HG02623 (cell line): ENCODE measurements at regions not wholly inside any gene's neighbourhood (a gene's known extent, or its start where the extent isn't known, plus 50 kb on each side); places are given as distances from the start of the nearest gene placed in this dataset.

Experiments used
- ATAC-seq: cut with Tn5 transposase; IDR thresholded peaks from one replicate; pipeline ENCODE4 v1.9.1; 2021; ENCODE audit warnings: moderate library complexity; ENCODE audit not compliant: unreplicated experiment

DNA sequence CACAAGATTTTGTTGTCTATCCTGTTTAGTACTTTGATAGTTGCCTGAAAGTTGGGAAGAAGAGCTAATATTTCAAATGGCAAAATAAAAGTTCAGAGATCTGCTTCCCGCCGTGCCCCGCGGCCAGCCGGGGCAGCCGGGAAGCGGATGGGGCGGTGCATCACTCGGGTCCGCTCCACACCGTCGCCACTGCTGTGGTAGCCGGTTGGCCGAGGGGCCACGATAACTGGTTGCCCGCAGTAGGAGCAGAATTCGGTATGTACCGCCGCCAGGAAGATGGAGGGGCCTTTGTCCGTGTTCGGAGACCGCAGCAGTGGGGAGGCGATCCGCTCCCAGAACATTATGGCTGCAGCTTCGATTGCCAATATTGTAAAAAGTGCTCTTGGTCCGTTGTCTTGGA lies 427.2 kb upstream of the PDE3A start:
- no peak for ATAC-seq

DNA sequence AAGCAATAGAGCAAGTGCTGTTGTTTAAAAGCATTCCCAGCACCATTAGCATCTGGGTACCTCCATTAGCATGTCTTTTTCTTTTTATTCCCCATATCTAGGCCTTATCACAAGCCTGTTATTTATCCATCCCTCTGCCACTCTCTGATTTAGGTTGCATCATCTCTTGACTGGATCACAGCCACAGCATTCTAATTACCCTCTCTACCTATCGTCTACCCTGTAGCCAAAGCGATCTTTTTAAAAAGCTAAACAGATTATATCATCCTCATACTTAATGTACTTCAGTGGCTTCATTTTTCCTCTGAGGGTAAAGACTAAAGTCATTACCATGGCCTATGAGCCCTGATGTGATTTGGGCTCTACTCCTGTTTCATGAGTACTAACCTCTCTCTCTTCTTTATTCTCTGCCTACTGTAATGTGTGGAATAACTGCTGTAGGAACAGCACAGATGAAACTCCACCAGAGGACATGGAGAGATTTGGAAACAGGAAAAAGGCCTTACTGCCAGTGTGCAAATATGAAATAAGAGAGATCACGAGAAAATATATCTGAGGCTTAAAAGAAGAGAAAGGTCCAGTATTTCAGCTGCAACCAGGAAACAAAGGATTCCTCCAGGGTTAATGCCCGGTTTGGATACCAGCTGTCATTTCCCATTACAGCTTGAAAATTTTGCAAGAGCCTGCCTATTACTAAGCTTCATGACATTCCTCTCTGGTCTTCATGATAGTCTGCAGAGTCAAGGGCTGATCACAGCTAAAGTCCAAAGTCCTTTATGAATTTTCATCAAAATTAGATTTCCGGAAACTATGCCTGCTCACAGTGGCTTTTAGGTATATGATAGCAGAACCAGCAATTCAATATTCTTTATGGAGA lies 422.5 kb upstream of the PDE3A start:
- ATAC-seq = no peak

DNA sequence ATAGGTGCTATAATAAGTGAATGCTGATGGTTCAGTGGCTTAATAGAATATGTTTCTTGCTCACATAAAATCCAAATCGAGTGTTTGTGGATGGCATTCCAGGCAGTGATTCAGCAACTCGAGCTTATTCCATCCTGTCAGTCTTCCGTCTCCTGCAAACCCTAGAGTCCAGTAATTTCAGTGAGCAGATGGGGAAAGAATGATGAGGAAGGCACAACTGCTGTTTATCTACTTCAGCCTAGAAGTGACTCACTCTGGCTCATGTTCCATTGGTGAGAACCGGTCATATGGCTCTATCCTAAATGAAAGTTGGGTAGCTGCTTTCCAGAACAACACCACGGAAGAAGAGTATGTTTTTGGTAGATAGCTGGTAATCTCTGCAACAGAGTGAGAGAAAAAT lies 421.8 kb upstream of the PDE3A start:
- ATAC-seq = no peak

DNA sequence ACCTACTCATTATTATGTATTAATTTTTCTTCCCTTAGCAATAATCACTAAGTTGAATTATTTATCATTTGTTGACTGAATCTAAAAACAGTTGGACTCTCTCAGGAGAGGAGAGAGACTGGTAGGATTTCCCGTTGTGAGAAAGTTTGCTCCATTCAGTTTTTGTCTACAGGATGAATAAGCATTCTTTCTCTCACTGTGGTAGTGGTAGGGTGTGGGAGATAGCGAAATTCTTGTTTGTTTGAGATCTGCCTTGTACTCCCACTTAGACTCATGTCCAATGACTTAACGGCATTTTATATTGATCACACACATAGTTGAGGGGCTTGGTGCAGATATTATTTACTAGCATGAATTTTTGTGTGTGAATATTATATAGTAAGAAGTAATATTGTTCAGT lies 421.0 kb upstream of the PDE3A start:
- no peak for ATAC-seq

DNA sequence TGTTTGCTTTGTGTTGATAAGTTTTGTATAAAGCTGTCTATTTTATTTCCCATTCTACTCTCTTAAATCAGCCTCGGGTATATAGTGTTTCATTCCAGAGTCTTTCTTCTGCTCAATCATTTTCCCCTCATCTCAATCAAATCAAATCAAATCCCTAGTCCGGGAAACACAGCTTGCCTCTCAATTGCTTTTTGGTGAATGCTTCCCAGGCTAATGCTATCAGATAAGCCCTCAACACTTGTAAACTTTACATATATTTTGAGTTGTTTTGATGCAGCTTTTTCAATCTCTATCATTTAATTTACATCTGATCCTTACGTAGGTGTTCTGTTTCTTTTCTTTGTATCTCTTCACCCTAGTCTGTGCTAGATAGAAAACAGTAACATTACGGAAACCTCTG lies 416.7 kb upstream of the PDE3A start:
- ATAC-seq = no peak

DNA sequence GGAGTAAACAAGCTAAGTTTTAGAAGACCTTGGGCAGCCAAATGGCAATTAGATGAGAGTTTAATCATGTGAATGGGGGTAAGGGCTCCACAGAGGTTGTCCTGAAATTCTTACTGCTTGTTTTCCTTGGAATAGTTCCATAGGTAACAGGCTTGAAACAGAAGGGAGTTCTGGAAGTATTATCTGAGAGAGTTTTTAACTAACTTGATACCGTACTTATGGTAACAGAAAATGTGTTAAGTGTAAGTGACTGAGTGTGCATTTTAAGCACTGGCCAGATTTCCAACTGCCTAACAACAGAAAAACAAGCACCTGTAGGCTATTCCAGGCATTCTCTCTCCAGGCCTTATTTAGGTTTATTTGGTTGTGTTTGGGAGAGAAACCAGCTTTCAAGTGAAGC lies 414.6 kb upstream of the PDE3A start:
- no peak for ATAC-seq

DNA sequence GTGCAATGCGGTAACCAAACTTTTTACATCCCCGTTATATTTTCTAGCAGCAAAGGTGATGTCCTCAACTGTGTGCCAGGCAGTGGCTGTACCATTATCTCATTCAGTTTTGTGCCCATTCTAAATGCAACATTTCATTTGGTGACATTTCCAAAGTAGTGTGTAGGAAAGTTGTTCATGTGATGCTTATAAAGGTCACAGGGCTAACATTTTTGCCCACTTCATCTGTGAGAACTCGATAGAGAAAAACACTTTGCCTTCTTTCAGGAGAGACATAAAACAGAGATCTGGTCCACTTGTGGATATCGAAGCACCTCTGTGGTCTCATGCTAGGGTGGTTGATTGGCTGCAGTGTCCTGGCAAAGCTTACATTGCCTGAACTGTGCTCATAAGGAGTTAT lies 414.2 kb upstream of the PDE3A start:
- ATAC-seq = no peak

DNA sequence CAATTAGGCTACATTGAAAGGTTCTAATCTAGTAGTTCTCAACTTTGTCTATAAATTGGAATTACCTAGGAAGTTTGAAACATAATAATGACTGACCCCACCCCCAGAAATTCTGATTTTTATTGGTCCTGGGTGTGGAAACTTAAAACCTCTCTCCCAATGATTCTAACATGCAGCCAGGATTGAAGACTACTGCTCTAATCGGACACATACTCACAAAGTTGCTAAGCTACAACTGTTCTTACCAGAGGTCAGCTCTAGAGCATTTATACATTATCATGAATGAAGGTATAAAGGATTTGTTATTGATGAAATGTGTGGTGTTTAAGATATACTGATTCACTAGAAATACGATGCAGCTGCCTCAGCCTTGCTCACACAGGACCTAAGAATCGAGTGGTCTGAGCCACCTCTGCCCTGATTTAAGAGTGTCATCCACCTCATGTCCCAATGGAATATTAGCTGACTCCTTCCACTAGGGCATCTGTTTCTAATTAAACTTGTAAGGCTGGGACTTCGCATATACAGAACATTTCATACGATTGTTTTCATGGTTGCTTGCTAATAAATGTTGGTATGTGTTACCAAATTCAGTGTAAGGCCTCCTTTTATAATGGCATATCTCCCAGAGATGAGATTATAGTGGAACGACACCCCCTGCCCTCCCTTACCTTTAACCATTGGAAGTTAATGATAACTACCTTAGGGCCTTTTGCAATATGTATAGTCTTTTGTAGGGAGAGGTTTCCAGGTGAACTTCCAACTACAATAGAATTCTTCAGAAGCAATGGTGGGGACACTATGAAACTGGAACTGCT lies 410.8 kb upstream of the PDE3A start:
- ATAC-seq = no peak

DNA sequence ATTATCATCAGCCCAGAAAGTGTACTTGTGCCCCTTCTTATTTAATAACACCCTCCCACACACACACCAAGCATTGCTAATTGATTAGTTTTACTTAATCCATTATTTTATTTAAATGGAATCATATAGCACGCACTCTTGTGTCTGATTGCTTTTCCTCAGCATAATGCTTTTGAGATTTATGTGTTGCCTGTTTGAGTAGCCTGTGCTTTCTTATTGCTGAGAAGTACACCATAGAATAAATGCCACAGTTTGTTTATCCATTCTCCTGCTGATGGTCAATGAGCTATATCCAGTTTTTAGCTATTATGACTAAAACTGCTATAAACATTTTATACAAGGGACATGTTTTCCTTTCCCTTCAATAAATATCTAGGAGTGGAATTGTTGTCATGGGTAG lies 409.9 kb upstream of the PDE3A start:
- ATAC-seq = no peak

DNA sequence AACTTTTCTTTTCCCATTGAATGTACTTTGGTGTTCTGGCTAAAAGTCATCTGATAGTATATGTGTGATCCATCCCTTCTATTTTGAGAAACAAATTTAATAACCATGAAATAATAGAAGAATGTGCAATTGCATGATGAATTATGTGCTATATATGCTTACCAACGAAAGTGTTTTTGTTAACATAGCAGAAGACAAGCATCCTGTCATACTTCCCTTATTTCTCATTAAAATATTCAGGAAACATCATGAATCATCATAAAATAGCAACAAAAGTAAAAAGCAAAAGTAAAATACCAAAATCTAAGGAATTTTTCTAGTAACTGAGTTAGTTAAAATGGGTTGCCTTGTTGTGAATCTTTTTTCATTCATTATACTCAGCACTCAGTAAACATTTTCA lies 409.0 kb upstream of the PDE3A start:
- ATAC-seq = no peak

DNA sequence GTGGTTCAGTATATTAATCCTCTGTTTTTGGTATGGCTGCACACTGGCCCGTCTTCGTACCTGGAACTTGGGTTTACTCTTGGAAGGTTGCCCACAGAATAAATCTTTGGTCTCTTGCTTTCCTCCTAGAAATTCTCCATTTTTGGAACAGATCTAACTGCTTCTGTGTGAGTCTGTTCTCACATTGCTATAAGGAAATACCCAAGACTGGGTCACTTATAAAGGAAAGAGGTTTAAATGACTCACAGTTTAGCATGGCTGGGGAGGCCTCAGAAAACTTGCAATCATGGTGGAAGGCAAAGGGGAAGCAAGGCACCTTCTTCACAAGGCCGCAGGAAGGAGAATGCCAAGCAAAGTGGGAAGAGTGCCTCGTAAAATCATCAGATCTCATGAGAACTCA lies 407.8 kb upstream of the PDE3A start:
- no peak for ATAC-seq

DNA sequence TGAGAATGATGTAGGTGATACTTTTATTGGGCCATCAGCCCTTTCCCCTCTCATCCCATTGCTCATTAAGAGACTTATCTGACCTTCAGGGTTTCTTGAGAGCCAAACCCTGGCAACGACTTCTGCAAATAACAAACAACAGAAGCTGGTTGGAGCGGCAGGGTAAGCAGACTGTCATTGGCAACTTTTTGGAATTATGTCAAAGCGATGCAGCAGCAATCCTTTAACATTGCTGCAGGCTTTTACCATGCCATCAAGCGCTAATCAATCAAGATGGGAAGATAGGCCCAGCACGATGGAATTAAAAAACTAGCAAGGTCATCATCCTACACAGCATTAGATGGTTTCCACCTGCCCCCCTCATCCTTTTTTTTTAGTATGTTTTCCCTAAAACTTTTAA lies 406.1 kb upstream of the PDE3A start:
- no peak for ATAC-seq

DNA sequence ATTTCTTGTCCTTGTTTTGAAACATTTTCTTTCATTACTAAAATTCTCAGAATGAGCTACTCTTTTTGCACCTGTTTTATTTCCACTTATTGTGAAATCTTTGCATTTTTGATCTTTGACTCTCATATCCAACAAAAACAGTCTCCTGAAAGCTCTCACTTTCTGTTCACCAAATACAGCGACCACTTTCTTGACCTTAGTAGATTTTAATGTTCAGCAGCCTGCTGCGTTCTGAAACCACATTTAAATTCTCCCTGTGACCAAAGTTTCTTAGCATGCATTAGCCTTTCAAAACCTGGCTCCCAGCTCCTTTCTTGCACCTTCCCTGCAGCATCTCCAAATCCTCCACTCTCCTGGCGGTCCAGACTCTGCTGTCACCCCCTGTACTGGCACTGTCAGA lies 404.4 kb upstream of the PDE3A start:
- ATAC-seq = no peak

DNA sequence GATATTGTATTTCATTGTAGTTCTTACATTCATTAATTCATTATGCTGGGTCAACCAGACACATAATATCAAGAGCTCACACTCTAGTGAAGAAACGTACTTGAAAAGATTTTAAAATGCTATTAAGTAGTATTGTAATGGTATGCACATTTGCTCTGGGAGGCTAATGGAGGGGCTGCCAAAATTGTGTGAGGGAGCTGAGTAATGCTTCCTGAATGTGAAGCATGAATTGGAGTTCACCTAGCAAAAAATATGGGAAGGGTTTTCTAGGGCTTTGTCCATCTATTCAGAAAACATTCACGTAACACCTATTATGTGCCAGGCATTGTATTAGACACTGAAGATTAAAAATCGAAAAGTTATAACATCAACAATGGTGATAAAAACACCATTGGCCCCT lies 403.8 kb upstream of the PDE3A start:
- ATAC-seq = no peak

DNA sequence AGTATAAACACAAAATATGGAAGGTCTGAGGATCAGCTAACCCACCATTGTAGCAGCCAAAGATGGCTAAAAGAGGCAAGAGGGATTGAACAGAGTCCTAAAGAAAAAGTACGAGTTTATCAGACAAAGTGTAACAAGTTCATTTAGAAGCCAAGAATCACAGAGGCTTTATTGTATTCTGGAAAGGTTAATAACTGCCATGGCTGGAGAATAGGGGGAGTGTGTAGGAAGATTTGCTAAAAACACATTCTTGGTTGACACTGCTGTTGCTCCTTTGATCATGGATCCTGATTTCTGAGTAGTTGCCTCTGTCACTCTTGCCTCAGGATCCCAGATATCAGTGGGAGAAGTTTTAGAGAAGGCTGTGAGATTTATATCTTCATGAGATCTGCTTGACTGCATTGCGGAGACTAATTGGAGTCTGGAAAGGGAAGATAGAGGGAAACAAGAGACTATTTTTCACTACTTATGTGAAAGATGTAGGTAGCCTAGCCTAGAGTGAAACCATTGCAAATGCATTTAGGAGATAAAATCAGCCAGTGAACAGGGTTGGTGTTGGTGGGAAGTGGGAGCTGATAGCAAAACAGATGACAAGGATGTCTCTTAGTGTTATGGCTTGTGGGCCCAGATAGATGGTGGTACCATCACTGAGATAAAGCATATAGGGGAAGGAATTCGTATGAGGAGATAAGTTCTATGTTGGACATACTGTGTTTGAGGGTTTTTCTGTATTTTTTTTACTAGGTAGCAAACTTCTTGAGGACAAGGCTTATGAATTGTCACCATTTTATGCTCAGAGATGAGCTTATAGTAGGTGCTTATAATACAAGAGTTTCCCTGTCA lies 402.9 kb upstream of the PDE3A start:
- ATAC-seq = no peak

DNA sequence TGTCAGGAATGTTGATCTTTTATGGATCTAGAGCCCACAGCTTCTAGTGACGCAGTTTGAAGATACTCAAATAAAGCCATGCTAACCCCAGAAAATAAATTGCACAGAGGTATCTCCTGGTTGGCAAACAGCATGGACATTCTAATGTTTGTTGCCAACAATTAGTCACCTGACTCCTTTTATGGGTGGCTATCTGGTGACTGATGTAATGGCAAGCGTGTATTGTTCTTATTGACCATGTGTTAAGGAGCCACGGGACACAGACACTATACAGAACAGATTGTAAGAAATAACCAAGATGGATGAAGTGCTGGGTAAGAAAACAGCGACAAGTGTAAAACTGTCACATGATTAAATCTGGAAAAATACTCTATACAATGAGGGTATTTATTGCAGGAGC lies 401.3 kb upstream of the PDE3A start:
- ATAC-seq = no peak

DNA sequence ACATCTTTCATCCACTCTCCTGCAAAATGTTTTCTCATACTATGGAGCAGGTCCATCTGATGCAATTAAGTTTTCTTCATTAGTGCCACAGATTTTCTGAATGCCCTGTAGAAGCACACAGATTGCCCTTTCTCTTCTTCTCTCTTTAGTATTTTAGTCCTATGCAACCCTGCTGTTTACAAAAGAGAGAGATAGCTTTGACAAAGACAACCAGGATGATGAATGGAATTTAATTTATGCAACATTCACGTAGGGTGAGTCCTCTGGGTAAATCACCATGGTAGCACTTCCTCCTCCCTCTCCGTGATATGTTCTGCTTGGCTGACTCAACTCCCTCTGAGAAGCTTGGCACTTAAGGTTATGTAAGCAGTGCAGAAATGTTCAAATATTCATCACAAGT lies 400.9 kb upstream of the PDE3A start:
- ATAC-seq = no peak

DNA sequence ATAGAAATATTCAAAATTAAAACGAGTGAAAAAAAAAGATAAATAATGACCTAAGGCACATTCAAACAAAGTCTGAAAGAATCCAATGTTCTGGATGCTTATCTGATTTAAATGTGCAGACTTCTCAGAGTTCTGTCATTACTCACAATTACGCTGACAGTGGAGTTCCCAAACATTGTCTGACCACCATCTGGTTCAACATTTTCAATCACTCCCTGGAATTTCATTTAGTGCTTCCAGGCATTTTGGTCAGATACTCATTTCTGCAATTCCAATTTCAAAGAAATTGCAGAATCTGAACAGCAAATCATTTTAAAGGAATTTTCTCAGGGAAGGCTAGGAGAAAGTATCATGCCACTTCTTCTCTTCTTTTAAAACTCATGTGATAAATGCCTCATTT lies 398.2 kb upstream of the PDE3A start:
- ATAC-seq = no peak

DNA sequence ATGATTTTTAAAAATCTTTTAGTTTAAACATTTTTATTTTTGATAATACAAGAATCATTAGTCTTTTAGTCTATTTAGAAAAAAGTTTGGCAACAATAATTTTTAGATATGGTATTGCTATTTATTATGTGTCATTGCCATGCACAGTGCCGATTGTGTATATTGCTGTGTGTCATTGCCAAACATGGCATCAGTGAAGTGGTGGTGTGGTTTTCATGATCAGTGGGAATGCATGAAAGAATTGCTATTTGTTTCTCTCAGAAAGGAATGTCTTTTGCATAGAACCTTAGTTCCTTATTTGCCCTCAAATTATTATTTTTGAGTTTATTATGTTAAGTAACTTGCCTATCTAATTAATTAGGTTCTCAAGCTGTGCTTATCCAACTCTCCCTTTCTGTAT lies 397.5 kb upstream of the PDE3A start:
- ATAC-seq = no peak

DNA sequence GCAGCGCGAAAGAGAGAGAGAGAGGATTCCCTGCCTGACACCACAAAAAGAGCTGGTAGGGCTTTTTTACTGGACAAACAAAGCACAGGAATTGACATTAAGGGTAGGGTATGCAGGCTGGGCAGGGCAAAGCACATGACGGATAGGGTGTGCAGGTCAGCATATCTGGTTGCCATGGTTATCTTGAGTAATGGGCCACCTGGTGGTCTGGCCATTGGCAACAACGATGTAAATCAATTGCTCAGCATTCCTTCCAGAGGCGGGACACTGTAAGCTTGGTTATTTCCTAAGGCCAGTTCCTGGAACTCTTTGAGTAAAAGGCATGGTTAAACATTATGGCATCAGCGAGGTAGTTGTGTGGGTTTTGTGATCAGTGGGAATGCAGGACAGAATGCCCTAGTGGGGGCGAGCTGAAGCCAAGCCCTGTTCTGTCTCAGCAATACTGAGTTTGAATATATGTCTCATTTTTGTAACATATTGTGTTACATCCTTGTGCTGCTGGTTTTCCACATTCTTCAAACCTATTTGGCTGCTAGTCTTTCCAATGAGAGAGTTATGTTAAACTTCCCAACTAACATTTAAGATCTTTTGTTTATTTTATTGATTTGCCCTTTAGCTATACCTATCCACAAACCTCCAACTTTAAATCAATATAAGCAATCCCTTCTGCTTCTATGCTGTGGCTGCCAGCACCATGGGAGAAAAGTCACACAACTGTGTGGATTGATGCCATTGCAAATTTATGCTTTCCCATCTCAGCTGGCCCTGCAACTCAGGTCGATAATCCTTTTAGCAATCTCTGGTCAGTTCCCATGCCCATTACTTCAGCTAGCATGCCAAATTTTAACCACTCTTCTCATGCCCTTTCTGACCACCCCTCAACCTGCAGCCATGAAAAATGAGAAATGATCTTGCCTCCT lies 396.7 kb upstream of the PDE3A start:
- ATAC-seq = no peak
